GM23338 (cell line): ENCODE measurements at regions not wholly inside any gene's neighbourhood (a gene's known extent, or its start where the extent isn't known, plus 50 kb on each side); places are given as distances from the start of the nearest gene placed in this dataset.

Experiments
- ATAC-seq: fragments of 200-7000 bp; cut with Tn5 transposase; 3 replicates; pipeline ENCODE4 v1.9.1; 2020
- DNase-seq: peaks from one replicate; pipeline ENCODE4 v3.0.0-alpha.2; 2015; ENCODE audit warnings: low spot score
- H2AFZ ChIP-seq: fragments of 200-600 bp; sonication (generic); 2 replicates; pipeline ENCODE4 v1.8.0; 2016; ENCODE audit warnings: antibody characterized with exemption, mild to moderate bottlenecking, moderate library complexity
- H3F3A ChIP-seq: fragments of 200-600 bp; sonication (generic); replicated peaks from 2 replicates; pipeline ENCODE4 v1.8.0; 2017; ENCODE audit warnings: antibody characterized with exemption, mixed run types, low read depth
- H3K27ac ChIP-seq: fragments of 200-600 bp; sonication (generic); 2 replicates; pipeline ENCODE4 v1.6.1; 2016; ENCODE audit warnings: low read depth
- H3K27me3 ChIP-seq: fragments of 200-600 bp; sonication (generic); 2 replicates; pipeline ENCODE4 v1.8.0; 2016; ENCODE audit warnings: mild to moderate bottlenecking, mixed run types, moderate library complexity; ENCODE audit not compliant: insufficient read depth
- H3K36me3 ChIP-seq: fragments of 200-600 bp; sonication (generic); 2 replicates; pipeline ENCODE4 v1.8.0; 2016; ENCODE audit warnings: mild to moderate bottlenecking; ENCODE audit not compliant: insufficient read depth
- H3K4me1 ChIP-seq: fragments of 200-600 bp; sonication (generic); 2 replicates; pipeline ENCODE4 v1.8.0; 2016; ENCODE audit warnings: mild to moderate bottlenecking, moderate library complexity; ENCODE audit not compliant: insufficient read depth
- H3K4me2 ChIP-seq: fragments of 200-600 bp; sonication (generic); 2 replicates; pipeline ENCODE4 v1.7.1; 2017; ENCODE audit warnings: mixed run types
- H3K4me3 ChIP-seq: fragments of 200-600 bp; sonication (generic); 2 replicates; pipeline ENCODE4 v1.6.1; 2016; ENCODE audit warnings: mixed run types
- H3K79me2 ChIP-seq: fragments of 200-600 bp; sonication (generic); replicated peaks from 2 replicates; pipeline ENCODE4 v1.8.0; 2017; ENCODE audit warnings: mild to moderate bottlenecking; ENCODE audit not compliant: insufficient read depth
- H3K9me2 ChIP-seq: fragments of 200-600 bp; sonication (generic); 2 replicates; pipeline ENCODE4 v1.8.0; 2017; ENCODE audit not compliant: insufficient read depth
- H4K20me1 ChIP-seq: fragments of 200-600 bp; sonication (generic); replicated peaks from 2 replicates; pipeline ENCODE4 v1.8.0; 2017; ENCODE audit warnings: mild to moderate bottlenecking; ENCODE audit not compliant: insufficient read depth
- H3K27ac Mint-ChIP-seq: 2 replicates; pipeline ENCODE4 v1.8.0; 2020; ENCODE audit warnings: inconsistent platforms, mild to moderate bottlenecking, moderate library complexity, mixed read lengths
- H3K27me3 Mint-ChIP-seq: 3 replicates; pipeline ENCODE4 v1.8.0; 2022; ENCODE audit warnings: low read depth, mild to moderate bottlenecking, moderate library complexity, mixed read lengths, inconsistent platforms; ENCODE audit not compliant: insufficient read depth, poor library complexity
- H3K36me3 Mint-ChIP-seq: 3 replicates; pipeline ENCODE4 v1.8.0; 2021; ENCODE audit warnings: low read depth, mild to moderate bottlenecking, inconsistent platforms, moderate library complexity, mixed read lengths
- H3K4me1 Mint-ChIP-seq: 3 replicates; pipeline ENCODE4 v1.8.0; 2020; ENCODE audit warnings: mild to moderate bottlenecking, inconsistent platforms, mixed read lengths
- H3K4me3 Mint-ChIP-seq: 3 replicates; pipeline ENCODE4 v1.8.0; 2021; ENCODE audit warnings: moderate library complexity, mild to moderate bottlenecking, inconsistent platforms, mixed read lengths
- H3K9me3 Mint-ChIP-seq: 3 replicates; pipeline ENCODE4 v1.8.0; 2020; ENCODE audit warnings: moderate library complexity, mild to moderate bottlenecking, inconsistent platforms, mixed read lengths
- CREB1 ChIP-seq: fragments of 250-450 bp; sonication (Bioruptor Pico); IDR thresholded peaks from 2 replicates; pipeline ENCODE4 v1.5.0; 2020; ENCODE audit warnings: low read depth, mild to moderate bottlenecking, moderate library complexity
- EZH2 ChIP-seq: fragments of 200-600 bp; sonication (generic); IDR thresholded peaks from one replicate; pipeline ENCODE4 v1.8.0; 2017; ENCODE audit warnings: antibody characterized with exemption, mild to moderate bottlenecking, low read depth; ENCODE audit not compliant: unreplicated experiment
- EZH2phosphoT487 ChIP-seq: fragments of 200-600 bp; sonication (generic); IDR thresholded peaks from one replicate; pipeline ENCODE4 v1.8.1; 2018; ENCODE audit warnings: antibody characterized with exemption; ENCODE audit not compliant: unreplicated experiment
- JUNB ChIP-seq: IDR thresholded peaks from one replicate; pipeline ENCODE4 v1.6.1; 2016; ENCODE audit warnings: antibody characterized with exemption; ENCODE audit not compliant: unreplicated experiment
- NANOG ChIP-seq: IDR thresholded peaks from 2 replicates; pipeline ENCODE4 v1.6.1; 2016; ENCODE audit warnings: antibody characterized with exemption, borderline replicate concordance
- POLR2AphosphoS5 ChIP-seq: IDR thresholded peaks from 2 replicates; pipeline ENCODE4 v1.6.1; 2016; ENCODE audit warnings: antibody characterized with exemption, low read depth
- STAT1 ChIP-seq: IDR thresholded peaks from one replicate; pipeline ENCODE4 v1.6.1; 2016; ENCODE audit warnings: antibody characterized with exemption; ENCODE audit not compliant: unreplicated experiment
- ZNF114 ChIP-seq: fragments of 250-450 bp; sonication (Bioruptor Pico); IDR thresholded peaks from 2 replicates; pipeline ENCODE4 v1.5.0; 2020; ENCODE audit warnings: mild to moderate bottlenecking, moderate library complexity
- ZNF331 ChIP-seq: fragments of 250-450 bp; sonication (Bioruptor Pico); IDR thresholded peaks from 2 replicates; pipeline ENCODE4 v1.5.0; 2020; ENCODE audit warnings: low read depth, mild to moderate bottlenecking, moderate library complexity
- TF ChIP-seq, protein P1 (sequence below), 2 experiments: fragments of 200-600 bp in 1 of 2; sonication (generic) in 1 of 2; conservative IDR thresholded peaks; 2 replicates each; pipeline versions ENCODE4 v1.5.1 to v1.6.1; 2016 to 2017; ENCODE audit warnings: antibody characterized with exemption in 2 of 2, low read depth in 2 of 2, mild to moderate bottlenecking in 2 of 2, moderate library complexity in 1 of 2
- TF ChIP-seq, protein P2 (sequence below): fragments of 250-450 bp; sonication (Bioruptor Pico); IDR thresholded peaks from 2 replicates; pipeline ENCODE4 v1.5.0; 2020; ENCODE audit warnings: mild to moderate bottlenecking, moderate library complexity
- TF ChIP-seq, protein P3 (sequence below): IDR thresholded peaks from one replicate; pipeline ENCODE4 v1.6.1; 2018; ENCODE audit warnings: antibody characterized with exemption; ENCODE audit not compliant: unreplicated experiment
- TF ChIP-seq, protein P4 (sequence below): IDR thresholded peaks from 2 replicates; pipeline ENCODE4 v1.6.1; 2016; ENCODE audit warnings: antibody characterized with exemption

DNA sequence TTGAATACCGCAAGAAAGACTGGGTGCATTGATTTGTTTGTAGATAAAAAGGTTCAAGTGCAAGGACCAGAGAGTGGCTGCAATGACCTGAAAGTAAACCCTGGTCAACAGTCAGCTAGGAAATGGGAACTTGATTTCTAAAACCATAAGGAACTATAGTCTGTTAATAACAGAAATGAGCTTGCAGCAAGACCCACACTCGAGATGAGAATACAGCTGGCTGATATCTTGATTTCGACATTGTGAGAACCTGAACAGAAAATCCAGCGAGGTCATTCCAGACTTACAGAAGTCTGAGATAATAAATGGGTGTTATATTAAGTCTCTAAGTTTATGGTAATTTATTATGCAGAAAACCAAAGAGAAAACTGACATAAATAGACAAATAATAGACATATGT lies 177.3 kb downstream of the NFKBIZ start:
- Mint-ChIP-seq H3K9me3 (no peaks in the 10 kb centered on the region), H3K36me3 (no peaks in the 10 kb centered on the region), H3K4me3 (no peak overlapping the region), H3K27ac (no peak overlapping the region), H3K27me3 (no peaks in the 10 kb centered on the region), H3K4me1 (peaks cover 6% of the 10 kb centered on the region; the same call in 2 of the 3 replicates)
- Histone ChIP-seq H3K27me3 (no peaks in the 10 kb centered on the region), H2AFZ (no peak overlapping the region), H4K20me1 (no peaks in the 10 kb centered on the region), H3K36me3 (no peaks in the 10 kb centered on the region), H3K27ac (no peak overlapping the region), H3K4me1 (peaks cover 5% of the 10 kb centered on the region; the same call in 1 of the 2 replicates), H3K4me3 (no peak overlapping the region), H3F3A (no peaks in the 10 kb centered on the region), H3K79me2 (no peaks in the 10 kb centered on the region), H3K4me2 (no peak overlapping the region), H3K9me2 (no peaks in the 10 kb centered on the region)
- TF ChIP-seq, protein P1, sequence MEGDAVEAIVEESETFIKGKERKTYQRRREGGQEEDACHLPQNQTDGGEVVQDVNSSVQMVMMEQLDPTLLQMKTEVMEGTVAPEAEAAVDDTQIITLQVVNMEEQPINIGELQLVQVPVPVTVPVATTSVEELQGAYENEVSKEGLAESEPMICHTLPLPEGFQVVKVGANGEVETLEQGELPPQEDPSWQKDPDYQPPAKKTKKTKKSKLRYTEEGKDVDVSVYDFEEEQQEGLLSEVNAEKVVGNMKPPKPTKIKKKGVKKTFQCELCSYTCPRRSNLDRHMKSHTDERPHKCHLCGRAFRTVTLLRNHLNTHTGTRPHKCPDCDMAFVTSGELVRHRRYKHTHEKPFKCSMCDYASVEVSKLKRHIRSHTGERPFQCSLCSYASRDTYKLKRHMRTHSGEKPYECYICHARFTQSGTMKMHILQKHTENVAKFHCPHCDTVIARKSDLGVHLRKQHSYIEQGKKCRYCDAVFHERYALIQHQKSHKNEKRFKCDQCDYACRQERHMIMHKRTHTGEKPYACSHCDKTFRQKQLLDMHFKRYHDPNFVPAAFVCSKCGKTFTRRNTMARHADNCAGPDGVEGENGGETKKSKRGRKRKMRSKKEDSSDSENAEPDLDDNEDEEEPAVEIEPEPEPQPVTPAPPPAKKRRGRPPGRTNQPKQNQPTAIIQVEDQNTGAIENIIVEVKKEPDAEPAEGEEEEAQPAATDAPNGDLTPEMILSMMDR (conservative IDR thresholded peaks at IDR 0.05; ENCODE audit: low read depth in 2 of 2): no peak
- no peak for TF ChIP-seq POLR2AphosphoS5
- no peak for TF ChIP-seq EZH2phosphoT487
- TF ChIP-seq, protein P2, sequence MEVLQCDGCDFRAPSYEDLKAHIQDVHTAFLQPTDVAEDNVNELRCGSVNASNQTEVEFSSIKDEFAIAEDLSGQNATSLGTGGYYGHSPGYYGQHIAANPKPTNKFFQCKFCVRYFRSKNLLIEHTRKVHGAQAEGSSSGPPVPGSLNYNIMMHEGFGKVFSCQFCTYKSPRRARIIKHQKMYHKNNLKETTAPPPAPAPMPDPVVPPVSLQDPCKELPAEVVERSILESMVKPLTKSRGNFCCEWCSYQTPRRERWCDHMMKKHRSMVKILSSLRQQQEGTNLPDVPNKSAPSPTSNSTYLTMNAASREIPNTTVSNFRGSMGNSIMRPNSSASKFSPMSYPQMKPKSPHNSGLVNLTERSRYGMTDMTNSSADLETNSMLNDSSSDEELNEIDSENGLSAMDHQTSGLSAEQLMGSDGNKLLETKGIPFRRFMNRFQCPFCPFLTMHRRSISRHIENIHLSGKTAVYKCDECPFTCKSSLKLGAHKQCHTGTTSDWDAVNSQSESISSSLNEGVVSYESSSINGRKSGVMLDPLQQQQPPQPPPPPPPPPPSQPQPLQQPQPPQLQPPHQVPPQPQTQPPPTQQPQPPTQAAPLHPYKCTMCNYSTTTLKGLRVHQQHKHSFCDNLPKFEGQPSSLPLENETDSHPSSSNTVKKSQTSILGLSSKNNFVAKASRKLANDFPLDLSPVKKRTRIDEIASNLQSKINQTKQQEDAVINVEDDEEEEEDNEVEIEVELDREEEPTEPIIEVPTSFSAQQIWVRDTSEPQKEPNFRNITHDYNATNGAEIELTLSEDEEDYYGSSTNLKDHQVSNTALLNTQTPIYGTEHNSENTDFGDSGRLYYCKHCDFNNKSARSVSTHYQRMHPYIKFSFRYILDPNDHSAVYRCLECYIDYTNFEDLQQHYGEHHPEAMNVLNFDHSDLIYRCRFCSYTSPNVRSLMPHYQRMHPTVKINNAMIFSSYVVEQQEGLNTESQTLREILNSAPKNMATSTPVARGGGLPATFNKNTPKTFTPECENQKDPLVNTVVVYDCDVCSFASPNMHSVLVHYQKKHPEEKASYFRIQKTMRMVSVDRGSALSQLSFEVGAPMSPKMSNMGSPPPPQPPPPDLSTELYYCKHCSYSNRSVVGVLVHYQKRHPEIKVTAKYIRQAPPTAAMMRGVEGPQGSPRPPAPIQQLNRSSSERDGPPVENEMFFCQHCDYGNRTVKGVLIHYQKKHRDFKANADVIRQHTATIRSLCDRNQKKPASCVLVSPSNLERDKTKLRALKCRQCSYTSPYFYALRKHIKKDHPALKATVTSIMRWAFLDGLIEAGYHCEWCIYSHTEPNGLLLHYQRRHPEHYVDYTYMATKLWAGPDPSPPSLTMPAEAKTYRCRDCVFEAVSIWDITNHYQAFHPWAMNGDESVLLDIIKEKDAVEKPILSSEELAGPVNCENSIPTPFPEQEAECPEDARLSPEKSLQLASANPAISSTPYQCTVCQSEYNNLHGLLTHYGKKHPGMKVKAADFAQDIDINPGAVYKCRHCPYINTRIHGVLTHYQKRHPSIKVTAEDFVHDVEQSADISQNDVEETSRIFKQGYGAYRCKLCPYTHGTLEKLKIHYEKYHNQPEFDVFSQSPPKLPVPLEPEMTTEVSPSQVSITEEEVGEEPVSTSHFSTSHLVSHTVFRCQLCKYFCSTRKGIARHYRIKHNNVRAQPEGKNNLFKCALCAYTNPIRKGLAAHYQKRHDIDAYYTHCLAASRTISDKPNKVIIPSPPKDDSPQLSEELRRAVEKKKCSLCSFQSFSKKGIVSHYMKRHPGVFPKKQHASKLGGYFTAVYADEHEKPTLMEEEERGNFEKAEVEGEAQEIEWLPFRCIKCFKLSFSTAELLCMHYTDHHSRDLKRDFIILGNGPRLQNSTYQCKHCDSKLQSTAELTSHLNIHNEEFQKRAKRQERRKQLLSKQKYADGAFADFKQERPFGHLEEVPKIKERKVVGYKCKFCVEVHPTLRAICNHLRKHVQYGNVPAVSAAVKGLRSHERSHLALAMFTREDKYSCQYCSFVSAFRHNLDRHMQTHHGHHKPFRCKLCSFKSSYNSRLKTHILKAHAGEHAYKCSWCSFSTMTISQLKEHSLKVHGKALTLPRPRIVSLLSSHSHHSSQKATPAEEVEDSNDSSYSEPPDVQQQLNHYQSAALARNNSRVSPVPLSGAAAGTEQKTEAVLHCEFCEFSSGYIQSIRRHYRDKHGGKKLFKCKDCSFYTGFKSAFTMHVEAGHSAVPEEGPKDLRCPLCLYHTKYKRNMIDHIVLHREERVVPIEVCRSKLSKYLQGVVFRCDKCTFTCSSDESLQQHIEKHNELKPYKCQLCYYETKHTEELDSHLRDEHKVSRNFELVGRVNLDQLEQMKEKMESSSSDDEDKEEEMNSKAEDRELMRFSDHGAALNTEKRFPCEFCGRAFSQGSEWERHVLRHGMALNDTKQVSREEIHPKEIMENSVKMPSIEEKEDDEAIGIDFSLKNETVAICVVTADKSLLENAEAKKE: no peak
- no peak for TF ChIP-seq NANOG
- TF ChIP-seq, protein P3, sequence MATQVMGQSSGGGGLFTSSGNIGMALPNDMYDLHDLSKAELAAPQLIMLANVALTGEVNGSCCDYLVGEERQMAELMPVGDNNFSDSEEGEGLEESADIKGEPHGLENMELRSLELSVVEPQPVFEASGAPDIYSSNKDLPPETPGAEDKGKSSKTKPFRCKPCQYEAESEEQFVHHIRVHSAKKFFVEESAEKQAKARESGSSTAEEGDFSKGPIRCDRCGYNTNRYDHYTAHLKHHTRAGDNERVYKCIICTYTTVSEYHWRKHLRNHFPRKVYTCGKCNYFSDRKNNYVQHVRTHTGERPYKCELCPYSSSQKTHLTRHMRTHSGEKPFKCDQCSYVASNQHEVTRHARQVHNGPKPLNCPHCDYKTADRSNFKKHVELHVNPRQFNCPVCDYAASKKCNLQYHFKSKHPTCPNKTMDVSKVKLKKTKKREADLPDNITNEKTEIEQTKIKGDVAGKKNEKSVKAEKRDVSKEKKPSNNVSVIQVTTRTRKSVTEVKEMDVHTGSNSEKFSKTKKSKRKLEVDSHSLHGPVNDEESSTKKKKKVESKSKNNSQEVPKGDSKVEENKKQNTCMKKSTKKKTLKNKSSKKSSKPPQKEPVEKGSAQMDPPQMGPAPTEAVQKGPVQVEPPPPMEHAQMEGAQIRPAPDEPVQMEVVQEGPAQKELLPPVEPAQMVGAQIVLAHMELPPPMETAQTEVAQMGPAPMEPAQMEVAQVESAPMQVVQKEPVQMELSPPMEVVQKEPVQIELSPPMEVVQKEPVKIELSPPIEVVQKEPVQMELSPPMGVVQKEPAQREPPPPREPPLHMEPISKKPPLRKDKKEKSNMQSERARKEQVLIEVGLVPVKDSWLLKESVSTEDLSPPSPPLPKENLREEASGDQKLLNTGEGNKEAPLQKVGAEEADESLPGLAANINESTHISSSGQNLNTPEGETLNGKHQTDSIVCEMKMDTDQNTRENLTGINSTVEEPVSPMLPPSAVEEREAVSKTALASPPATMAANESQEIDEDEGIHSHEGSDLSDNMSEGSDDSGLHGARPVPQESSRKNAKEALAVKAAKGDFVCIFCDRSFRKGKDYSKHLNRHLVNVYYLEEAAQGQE: no peak
- no peak for TF ChIP-seq CREB1 (CRISPR knock-in tag)
- no peak for TF ChIP-seq ZNF331
- TF ChIP-seq ZNF114 (CRISPR knock-in tag): no peak
- TF ChIP-seq, protein P4, sequence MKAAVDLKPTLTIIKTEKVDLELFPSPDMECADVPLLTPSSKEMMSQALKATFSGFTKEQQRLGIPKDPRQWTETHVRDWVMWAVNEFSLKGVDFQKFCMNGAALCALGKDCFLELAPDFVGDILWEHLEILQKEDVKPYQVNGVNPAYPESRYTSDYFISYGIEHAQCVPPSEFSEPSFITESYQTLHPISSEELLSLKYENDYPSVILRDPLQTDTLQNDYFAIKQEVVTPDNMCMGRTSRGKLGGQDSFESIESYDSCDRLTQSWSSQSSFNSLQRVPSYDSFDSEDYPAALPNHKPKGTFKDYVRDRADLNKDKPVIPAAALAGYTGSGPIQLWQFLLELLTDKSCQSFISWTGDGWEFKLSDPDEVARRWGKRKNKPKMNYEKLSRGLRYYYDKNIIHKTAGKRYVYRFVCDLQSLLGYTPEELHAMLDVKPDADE: no peak
- TF ChIP-seq JUNB: no peak
- no peak for TF ChIP-seq EZH2
- TF ChIP-seq STAT1: no peak
- DNase-seq (no peak), ATAC-seq (no peak)
